Activated CD4-positive, alpha-beta T cell treated with anti-CD3 and anti-CD28 coated beads, Interleukin-2, Interleukin-4, amounts not matched to agents 100 ng/mL and 50 ng/mL, durations not matched to agents 16 hours and 8 hours (primary cell): ENCODE measurements at regions not wholly inside any gene's neighbourhood (a gene's known extent, or its start where the extent isn't known, plus 50 kb on each side); places are given as distances from the start of the nearest gene placed in this dataset.
A peak's percentile ranks its signal among the peaks of the same experiment; 100 is the strongest.

Experiments
- DNase-seq: peaks from one replicate; pipeline ENCODE4 v3.0.0-alpha.2; 2020; ENCODE audit warnings: low spot score

DNA sequence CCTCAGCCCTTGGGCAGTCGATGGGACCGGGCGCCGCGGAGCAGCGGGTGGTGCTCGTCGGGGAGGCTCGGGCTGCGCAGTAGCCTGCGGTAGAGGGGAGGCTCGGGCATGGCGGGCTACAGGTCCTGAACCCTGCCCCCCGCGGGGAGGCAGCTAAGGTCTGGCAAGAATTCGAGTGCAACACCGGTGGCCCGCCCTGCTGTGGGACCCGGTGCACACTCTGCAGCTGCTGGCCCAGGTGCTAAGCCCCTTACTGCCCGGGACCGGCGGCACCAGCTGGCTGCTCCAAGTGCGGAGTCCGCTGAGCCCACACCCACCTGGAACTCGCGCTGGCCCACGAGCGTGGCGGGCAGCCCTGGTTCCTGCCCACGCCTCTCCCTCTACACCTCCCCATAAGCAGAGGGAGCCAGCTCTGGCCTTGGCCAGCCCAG, 377.7 kb upstream of the RBMS3 start:
- no peak for DNase-seq

DNA sequence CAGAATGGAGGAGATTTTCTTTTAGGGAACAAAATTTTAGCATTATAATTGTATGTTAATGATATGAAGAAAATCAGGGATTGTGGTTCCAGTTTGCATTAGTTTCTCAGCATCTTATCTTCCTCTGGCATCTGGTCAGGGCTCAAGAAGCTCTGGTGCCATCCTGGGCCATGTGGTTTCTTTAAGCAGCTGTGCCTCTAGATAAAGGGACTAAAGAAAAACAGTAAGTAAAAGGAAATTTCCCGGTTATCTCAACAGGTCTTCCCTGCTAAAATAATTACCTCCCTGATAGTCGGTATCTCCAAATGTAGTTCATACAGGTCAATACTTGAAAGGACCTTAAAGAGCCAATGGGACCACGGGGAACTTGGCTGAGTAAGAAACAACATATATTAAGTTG, 375.1 kb upstream of the RBMS3 start:
- no peak for DNase-seq

DNA sequence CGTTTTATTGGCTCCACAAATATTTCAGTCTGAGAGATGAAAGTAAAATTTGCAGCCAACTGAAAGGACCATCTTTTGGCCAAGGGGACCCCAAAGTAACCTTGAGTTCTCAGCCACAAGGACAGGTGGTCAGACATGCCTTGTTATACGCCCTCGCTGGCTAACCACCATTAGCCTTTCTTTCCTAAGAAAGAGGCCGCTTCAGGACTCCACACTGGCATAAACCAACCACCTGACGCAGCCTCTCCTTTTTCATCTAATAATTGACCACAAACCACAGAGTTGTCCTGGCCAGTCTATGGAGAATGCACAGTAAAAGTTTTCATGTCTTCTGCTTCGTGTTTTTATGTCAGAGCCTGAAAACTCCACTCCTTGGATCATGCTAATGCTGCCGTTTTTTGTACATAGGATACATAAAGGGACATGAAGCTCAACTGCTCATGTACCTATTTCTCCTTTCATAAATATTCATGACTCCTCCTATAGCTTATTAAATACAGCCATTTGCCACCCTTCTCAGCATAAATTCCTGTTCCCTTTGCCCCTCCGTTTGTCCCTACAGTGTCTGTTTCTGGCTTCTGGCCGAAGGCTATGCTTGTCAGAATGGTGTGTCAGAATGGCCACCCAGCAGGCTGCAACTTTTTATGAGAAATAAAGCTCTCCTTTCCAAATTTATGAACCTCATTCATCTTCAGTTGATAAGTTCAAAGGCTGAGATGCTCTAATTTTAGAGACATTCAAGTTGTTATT, 374.1 kb upstream of the RBMS3 start:
- no peak for DNase-seq

DNA sequence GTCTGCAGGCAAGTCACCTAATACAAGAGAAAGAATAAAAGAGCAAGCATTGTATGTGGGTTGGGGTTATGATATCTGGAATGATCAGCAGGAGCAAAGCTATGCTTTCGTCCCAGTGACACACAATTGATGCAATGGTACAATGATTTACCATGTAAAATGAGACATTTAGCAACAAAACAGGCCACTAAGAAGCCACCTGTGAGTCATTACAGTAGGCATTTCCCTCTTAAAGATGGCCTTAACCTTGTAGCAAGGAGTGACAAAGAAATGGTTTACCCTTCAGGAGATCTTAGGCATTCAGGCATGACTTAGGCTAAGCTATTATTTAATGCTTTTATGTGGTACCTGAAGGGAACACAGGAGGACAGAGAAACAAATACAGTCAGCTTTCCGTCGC, 373.3 kb upstream of the RBMS3 start:
- no peak for DNase-seq

DNA sequence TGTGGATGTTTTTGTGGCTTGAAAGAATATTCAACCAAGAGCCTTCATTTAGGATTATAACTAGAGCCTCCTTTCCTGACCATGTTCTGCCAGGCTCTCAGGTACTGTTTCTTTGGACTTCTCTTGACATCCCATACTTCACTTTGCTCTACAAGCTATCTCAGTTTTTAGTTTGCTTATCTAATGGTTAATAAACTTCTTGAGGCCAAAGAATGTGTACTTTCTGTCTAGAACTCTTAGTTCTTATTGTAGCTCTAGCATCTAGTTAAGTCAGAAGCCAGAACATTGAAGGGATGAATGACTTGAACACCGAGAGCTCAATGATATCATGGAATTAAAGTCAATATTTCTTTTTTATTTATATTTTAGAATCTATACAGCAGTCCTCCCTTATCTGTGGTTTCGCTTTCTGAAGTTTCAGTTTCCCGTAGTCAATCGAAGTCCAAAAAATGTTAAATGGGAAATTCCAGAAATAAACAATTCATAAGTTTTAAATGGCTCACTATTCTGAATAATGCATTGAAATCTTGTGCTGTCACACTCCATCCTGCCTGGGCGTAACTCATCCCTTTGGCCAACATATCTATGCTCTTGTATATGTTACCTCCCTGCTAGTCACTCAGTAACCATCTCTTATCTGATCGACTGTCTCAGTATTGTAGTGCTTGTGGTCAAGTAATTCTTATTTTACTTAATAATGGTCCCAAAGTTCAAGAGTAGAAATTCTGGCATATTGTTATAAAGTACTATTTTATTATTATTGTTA, 368.6 kb upstream of the RBMS3 start:
- DNase-seq = no peak

DNA sequence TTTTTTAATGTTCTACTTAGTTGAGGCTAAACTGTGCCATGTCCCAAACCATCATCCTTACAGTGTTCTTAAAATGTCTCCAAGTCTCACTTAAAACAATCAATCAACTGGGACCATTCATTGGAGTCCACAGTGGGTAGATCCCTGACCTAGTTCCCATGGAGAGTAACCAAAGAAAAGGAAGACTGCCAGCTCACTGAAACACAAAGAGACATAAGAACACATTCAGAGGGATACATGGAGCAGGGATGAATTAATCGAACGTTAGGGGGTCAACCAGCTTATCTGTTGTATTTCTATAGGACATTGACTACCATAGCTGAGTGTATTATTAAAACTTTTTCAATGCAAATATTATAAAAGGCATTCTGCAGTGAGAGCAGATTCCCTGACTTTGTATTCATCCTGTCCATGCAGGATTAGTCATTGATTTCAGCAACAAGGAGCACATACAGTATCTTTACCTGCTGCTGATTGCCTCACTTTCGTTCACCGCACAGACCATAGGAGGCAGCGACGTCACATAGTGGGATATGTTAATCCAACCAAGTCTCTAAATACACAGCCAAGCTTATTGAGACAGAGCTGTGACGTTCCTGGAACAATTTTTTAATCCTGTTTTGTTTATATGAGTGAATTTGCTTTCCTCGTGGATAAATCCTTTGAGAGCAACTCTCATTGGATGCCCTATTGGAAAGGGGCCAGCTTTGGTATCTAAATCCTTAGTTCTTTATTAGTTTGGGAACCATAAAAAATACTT, 364.9 kb upstream of the RBMS3 start:
- DNase-seq = no peak

DNA sequence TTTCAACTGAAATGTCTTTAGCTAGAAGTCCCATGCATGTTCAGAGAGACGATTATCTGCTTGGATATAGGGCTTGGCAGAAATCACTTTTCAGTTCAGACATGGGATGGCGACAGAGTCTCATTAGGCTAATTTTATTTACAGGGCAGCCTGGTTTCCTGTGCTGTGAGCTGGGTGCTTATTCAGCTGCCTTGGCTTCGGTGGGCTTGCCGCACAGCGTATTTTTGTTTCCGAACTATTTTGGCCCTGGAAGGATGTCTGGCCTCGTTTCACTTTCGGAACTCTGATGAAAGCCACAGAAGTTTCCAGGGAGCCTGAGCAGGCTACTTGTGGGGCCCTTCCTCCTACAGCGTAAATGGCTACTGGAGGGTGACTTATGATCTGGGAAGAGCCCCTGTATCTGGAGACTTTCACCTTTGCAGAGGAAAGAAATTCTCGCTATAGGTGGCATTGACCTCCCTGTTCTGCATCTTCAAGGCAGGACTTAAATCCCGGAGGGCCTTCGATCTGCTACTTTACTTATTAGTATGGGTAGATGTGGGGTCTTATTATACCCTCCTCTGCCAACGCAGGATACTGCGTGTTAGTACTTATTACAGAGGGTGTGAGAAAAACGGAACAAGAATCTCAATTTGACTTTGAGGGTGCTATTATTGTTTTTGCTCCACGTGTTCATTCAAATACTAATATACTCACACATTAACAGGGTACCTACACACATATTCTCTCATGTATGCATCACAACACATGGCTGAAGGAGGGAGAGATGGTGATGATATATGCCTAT, 364.0 kb upstream of the RBMS3 start:
- peak; percentile 49 for DNase-seq

DNA sequence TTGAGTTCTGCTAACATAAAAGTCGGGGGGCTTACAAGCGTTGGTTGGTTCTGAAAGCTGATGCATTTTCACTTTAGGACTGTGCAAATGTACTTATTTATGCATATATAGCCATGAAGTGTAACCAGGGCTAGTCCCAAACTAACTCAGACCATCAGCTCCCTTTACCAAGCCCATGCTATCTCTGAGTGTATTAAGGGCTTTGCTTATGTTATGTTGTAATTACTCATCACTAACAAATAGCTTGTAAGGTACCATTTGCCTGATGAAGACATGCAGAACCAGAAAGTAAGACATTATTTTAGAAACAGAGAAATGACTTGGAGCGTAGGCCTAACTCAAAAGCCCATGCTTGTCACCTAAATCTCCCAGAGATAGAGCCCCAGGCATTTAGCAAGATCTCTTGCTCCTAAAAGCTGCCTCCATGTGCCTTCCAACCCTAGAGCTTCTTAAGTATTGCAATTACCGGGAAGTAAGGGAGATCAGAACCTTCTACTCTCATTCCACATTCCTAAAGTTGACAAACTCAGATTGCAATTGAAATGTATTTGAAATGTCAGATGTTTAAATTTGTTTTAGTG, 362.9 kb upstream of the RBMS3 start:
- no peak for DNase-seq

DNA sequence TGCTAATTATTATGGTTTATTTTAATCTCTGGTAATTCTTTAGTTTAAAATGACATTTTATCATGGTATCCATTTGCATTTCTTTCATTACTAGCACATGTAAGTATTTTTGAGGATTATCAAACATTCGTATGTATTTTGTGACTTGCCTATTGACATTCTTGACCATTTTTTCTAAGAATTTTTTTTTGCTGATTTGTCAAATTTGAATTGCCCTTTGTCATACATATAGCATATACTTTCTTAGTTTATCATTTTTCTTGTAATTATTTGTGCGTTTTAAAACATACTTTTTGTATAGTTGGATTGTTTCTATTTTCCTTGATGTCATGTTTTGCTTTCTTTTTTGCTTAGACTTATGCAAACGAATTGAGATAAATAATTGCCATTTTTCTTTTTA, 358.5 kb upstream of the RBMS3 start:
- DNase-seq = no peak

DNA sequence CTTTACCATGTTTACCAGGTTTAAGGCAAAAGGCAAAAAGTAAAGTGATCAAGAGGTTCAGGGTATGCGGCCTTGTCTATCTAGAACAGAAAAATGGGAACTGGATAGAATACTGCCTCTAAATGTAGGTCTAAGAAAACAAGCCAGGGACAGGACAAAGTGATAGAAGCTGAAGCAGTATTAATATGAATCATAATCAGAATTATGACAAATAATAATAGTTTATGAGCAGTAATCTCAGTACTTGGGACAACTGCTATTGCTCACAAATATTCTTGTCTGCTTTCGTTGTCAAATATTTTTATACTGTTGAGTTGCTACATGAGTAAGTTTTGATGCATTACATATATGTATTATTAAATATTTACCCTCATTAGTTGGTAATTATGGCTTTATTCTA, 356.9 kb upstream of the RBMS3 start:
- no peak for DNase-seq

DNA sequence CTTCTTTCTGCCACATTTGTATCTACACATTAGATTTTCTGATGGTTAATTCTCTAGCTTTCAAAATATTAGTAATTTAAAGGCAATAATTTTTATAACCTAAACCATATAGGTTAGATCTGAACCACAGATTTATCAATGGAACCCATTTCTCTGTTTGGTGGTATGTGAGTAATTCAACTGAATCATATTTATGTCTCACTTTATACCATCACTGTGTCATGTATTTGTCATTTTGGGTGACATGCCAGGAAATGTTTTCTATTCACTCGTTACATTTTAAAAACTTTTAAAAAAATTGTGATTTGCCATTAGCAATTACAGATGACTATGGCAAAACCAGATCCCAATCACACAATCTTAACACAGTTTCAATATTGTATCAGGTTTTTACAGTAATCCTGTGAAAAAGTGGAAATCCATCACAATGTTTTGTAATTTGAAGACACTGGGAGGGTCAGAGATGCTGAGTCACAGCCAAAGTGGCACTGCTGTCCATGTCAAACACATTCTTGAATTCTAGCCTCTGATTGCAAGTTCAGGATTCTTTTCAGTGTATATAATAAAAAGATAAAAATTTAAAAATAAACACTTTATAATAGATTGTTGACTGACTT, 356.0 kb upstream of the RBMS3 start:
- DNase-seq = peak; percentile 40

DNA sequence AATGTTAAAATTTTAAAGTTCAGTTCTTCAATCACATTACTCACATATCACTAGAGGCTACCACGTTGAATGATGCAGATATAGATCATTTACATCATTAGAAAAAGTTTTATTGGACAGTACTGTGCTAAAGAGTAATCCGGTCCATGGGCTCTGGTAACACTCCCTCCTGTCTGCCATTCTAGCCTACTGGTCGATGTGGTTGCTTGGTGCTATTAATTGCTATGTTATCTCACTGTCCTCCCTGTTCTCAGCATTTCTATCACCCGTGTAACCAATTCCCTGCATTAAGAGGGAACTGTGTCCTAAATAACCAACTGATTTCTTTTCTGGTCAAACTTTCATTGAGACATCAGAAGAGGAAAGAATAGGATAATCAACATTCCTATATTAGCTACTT, 347.5 kb upstream of the RBMS3 start:
- DNase-seq = no peak

DNA sequence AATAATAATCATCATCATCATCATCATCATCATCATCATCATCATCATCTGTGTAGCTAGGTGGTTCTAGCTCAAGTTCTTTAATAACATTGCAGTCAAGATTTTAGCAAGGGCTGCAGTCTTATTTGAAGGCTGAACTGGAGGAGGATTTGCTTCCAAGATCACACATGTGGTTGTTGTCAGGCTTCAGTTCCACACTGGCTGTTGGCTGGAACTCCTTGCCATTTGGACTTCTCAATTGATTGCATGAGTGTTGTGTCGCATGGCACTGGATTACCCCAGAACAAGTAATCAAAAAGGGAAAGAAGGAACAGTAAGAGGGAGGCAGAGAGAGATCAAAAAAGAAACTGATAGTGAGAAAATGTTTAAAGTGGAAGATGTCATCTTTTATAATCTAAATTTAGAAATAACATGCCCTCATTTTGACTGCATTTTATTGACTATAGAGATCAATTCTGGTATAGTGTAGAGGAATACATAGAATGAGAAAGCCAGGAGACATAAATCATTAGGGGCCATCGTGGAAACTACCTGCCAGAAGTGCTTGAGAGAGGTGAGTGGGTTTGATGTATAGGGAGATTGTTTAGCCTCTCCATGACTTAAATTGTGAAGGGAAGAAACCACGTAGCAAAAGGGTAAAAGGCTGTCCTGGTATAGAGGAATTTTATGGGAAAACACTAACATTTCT, 346.6 kb upstream of the RBMS3 start:
- no peak for DNase-seq

DNA sequence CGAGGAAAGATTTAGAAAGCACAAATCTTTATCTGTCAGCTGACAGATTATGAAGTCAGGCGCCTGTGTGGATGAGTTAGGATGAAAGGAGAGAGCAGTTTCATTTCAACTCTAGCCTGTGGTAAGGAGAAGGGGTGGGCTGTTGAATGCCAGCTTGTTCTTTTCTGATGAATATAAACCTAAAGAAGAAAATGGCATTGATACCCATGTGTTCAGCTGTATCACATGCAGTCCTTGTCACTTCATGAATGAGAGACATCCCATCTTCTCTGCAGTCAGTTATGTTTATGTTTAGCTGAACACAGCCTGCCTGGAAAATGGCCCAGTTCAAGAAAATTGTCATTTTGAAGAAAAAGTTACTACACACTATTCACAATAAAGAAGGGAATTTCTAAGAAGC, 345.7 kb upstream of the RBMS3 start:
- peak; percentile 54 for DNase-seq

DNA sequence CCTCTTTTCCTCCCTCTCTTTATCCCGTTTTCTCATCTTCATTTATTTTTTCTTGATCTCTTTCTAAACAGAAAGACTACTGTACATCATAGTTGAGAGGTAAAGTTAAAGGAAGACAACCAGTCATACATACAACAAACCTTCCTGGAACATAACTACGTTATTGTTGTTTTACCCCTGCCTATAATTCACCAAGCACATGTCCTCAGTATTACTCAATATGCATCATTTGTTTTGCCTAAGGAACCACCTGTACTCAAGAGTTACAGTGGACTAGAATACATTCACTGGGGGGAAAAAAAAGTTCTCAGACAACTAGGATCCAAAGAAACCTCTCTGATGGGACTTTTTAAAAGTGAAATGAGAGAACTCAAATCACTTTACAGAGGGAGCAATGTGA, 344.7 kb upstream of the RBMS3 start:
- DNase-seq = no peak

DNA sequence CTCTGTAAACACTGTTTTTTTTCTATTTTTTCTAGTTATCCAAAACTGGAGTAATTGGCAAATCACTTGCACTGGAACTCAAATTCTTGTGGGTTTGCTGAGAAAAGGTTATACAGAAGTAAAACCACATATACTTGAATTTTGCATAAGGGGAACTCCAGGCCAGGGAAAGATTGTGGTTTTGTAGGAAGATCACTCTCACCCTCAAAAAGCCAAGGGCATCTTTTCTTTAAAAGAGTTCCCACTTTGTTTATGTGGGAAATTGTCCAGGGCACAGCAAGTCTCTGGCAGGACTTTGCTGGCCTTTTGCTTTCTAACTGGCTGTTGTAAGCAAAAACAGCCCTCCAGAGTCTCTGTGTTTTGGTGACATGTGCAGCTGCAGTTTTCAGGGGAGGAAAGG, 340.3 kb upstream of the RBMS3 start:
- peak; percentile 57 for DNase-seq

DNA sequence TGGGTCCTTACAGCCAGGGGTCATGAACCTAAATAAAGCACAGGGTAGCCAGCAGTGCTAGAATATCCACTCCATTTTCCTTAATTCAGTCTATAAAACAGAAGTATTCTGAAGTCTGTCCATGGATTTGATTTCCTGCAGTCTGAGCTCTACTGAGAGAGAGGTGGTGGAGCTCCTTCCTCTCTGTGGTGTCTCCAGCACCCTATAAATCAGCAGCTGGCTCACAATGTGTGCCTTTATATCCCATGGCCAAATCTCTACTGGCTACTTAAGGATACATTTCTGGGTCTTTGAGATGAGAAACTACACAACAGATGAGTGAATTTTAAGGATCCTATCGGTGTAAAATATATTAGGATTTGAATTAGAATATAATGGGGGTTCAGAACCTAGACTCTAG, 339.9 kb upstream of the RBMS3 start:
- no peak for DNase-seq

DNA sequence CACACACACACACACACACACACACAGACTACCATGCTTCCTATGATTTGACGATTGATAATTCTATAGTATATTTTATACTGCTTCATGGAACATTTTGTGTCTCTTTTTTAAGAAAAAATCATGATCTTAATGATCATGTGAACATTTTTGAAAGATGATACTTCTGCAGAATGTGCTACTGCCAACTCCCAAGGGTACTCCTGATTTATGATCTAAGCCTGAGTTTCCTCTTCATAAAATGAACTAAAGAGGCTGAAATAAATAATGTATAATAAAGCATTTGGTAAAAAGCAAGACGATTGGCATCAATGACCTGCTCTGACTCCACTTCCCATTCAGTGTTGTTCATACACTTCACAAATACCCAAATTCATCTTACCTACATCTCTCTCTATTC, 333.8 kb upstream of the RBMS3 start:
- no peak for DNase-seq

DNA sequence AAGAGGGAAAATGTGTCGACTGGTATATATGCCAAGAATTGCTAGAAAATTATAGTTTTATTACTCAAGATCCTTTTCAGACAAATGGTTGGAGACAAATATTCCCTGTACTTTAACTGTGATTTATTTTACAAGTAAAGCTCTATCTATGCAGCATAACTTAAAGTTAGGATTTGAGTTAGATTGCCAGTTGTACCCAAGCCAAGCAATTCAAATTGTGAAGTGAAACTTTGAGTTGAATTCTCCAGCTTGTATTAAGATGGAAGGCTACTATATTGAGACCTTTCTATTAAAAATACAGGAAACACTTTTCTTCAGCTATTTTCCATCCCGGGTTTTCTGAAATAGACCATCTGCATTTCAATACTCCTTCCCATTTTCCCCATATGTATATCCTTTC, 333.1 kb upstream of the RBMS3 start:
- DNase-seq = no peak

DNA sequence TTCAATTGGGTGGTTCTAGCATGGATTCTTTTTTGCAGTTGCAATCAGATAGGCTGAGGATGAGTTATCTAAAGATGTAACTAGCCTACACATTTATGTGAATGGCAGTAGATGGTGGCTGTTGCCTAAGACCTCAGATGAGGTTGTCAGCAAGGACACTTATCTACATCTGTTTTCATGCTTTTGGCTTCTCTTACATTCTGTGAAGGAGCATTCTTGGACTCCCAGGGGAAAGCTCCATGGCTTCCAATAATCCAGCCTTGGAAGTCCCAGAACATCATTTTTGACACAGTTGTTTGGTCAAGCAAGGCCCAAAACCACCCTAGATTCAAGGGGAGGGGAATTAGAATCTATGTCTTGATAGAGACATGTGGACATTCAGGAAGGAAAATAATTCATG, 332.2 kb upstream of the RBMS3 start:
- DNase-seq = no peak

DNA sequence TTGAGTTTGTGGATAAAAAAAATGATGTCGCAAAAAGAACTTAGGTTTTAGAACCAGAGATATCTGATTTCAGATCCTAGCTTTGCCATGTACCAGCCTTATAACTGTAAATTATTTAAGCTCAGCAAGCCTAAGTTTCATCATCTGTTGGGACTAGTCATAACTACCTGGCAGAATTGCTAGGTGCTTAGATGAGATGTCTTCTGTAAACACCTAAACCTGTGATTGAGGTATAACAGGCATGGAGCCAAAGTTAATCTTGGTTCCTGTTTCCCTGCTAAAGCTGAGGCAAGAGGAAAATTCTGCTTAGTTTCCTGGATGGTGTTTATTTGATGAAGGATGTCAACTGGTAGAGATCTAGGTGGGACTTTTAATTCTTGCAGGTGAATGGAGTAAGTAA, 331.3 kb upstream of the RBMS3 start:
- DNase-seq = no peak
